ENCODE measurements at regions not wholly inside any gene's neighbourhood (a gene's known extent, or its start where the extent isn't known, plus 50 kb on each side); places are given as distances from the start of the nearest gene placed in this dataset.

DNA sequence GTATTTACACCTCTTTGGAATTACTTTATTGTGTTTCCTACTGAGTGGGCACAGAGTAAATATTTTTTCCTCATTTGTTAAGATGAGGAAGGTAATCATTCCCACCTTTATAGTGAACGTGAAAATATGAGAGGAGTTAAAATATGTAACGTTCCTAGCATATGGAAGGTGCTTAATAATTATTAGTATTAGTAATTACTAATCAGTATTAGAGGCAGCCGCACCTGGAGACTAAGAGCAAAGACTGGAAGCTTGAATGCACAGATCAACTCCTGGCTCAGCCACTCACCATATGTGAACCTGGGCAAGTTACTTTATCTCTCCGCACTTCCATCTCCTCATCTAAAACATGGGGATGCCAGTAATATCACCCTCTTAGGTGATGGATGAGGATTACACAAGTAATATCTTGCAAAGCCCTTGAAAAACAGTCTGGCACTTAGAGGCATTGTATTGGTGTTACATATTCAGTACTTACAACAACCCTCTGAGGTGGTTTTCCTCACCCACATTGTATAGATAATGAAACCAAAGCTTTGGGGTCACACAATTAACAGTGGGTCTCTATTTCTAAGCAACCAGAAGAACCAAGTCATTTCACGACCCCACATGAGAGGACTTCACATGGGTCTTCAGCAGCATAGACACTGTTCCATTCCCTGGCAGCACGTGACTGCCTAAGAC, 100.3 kb upstream of the KCTD1 start:
- no peak for DNase-seq
- no peak overlapping the region for H3K4me3 ChIP-seq (ENCODE audit: low read depth, low read length)
- no peak overlapping the region for H3K27ac ChIP-seq
- no peak for TF ChIP-seq CTCF (IDR thresholded peaks at IDR 0.05; ENCODE audit: low read depth, low read length, missing control alignments)
- H3K36me3 ChIP-seq (replicated peaks), result no peaks in the 10 kb centered on the region
- H3K27me3 ChIP-seq (replicated peaks), result peaks cover 11% of the 10 kb centered on the region
- in situ Hi-C loops (cut with HindIII; ENCODE audit: low pct_ligation_motif_present, low sequenced_read_pairs), result no loop called here

DNA sequence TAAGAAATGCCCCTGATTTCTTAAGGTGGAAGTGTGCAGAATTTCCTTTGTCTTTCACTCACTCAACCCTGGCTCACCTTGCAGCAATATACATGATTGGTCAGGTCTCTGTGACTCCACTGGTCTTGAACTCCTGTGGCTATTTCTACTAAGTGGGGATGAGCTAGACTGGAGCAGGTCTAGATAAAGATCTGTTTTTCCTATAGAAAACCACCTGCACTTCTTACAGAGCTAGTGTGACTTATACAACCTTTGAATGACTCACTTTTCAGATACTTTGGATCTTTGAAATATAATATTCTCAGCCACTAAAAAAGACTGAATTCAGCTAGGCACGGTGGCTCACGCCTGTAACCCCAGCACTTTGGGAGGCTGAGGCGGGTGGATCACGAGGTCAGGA, 98.5 kb upstream of the KCTD1 start:
- H3K27ac ChIP-seq, result no peak overlapping the region
- TF ChIP-seq CTCF (IDR thresholded peaks at IDR 0.05; ENCODE audit: low read depth, low read length, missing control alignments), result no peak
- no peak for DNase-seq
- H3K36me3 ChIP-seq (replicated peaks), result no peaks in the 10 kb centered on the region
- peaks cover 6% of the 10 kb centered on the region for H3K27me3 ChIP-seq (replicated peaks)
- H3K4me3 ChIP-seq (ENCODE audit: low read depth, low read length), result no peak overlapping the region
- in situ Hi-C loops (cut with HindIII; ENCODE audit: low pct_ligation_motif_present, low sequenced_read_pairs), result no loop called here

DNA sequence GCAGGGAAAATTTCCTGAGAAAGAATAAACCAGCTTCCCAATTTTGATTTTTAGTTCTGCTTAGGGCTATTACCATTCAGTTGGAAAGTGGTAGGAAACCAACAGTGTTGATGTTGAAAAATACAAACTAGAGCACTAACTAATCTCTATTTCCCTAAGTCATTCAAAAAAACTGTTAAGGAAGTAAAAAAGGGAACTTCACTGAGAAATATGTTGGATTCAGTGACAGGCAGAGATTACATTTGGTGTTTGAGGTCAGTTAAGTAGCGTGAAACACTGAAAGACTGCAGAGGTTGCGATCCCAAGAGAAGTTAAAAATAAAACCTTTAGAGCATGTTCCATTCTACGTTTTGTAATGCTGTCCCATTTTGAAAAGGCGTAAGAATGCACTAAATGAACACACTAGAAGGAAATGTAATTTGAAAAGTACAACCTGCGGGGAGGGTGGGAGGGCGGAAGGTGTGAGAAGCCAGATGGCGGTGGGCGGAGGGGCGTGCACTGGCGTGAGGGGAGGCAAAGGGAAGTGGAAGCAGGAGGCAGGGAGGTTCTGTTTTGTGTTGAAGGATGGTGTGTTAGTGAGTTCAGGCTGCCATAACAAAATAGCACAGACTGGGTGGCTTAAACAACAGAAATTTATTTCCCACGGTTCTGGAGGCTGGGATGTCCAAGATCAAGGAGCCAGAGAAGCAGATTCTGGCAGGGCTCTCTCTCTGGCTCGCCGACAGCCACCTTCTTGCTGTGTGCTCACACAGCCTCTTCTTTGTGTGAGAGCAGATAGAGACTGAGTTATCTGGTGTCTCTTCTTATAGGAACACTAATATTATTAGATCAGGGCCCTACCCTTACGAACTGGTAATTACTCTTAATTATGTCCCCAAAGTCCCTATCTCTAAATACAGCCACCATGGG, 94.3 kb upstream of the KCTD1 start:
- in situ Hi-C loops (cut with HindIII; ENCODE audit: low pct_ligation_motif_present, low sequenced_read_pairs), result no loop called here

GRCh38 chr18:26640541-26640940, 92.2 kb upstream of the KCTD1 start:
- in situ Hi-C loops (cut with HindIII; ENCODE audit: low pct_ligation_motif_present, low sequenced_read_pairs), result no loop called here
- H3K36me3 ChIP-seq (replicated peaks), result no peaks in the 10 kb centered on the region
- no peak overlapping the region for H3K4me3 ChIP-seq (ENCODE audit: low read depth, low read length)
- H3K27ac ChIP-seq, result no peak overlapping the region
- no peak for DNase-seq
- no peaks in the 10 kb centered on the region for H3K27me3 ChIP-seq (replicated peaks)
- no peak for TF ChIP-seq CTCF (IDR thresholded peaks at IDR 0.05; ENCODE audit: low read depth, low read length, missing control alignments)

More for the DNA sequence above, 94.3 kb upstream of the KCTD1 start:
- no peak for DNase-seq
- TF ChIP-seq CTCF (IDR thresholded peaks at IDR 0.05; ENCODE audit: low read depth, low read length, missing control alignments), result no peak
- Histone ChIP-seq H3K36me3 (replicated peaks) (no peaks in the 10 kb centered on the region), H3K4me3 (ENCODE audit: low read depth, low read length) (no peak overlapping the region), H3K27me3 (replicated peaks) (no peaks in the 10 kb centered on the region), H3K27ac (no peak overlapping the region)

- Histone ChIP-seq H3K4me3 (ENCODE audit: low read depth, low read length) (no peak overlapping the region), H3K36me3 (replicated peaks) (no peaks in the 10 kb centered on the region), H3K27me3 (replicated peaks) (no peaks in the 10 kb centered on the region), H3K27ac (no peak overlapping the region)
- no peak for TF ChIP-seq CTCF (IDR thresholded peaks at IDR 0.05; ENCODE audit: low read depth, low read length, missing control alignments)
- in situ Hi-C loops (cut with HindIII; ENCODE audit: low pct_ligation_motif_present, low sequenced_read_pairs), result no loop called here
- DNase-seq, result no peak
These were observed 90.8 kb upstream of the KCTD1 start for GRCh38 chr18:26639149-26639548.
